ENCODE measurements at regions not wholly inside any gene's neighbourhood (a gene's known extent, or its start where the extent isn't known, plus 50 kb on each side); places are given as distances from the start of the nearest gene placed in this dataset.

DNA sequence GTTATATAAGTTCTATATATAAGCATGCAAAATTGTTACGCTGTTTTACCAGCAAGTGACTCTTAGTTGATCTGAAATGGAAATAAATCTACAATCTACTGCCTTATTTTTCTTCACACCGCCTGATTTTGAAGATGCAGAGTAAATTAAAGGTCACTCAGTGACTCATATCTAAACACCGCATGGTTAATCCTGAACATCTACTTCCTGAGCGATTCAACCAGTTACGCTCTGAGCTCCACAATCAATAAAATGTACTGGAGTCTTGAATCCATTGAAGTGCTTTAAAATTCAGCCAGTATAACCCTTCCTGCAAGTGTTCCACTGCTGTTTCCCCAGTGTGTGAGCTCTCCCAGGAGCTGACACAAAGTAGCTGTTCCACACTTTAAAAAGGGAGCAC, 192.8 kb downstream of the SLC7A11 start:
- no peaks in the 10 kb centered on the region for H3K27me3 Mint-ChIP-seq (ENCODE audit: low read depth)
- peaks cover 14% of the 10 kb centered on the region for H3K4me1 Mint-ChIP-seq
- no peaks in the 10 kb centered on the region for H3K36me3 Mint-ChIP-seq (ENCODE audit: low read depth)
- H3K9me3 Mint-ChIP-seq: no peaks in the 10 kb centered on the region
- H3K4me3 Mint-ChIP-seq: no peak overlapping the region
- no peak overlapping the region for H3K27ac Mint-ChIP-seq (ENCODE audit: unreplicated experiment)
- no peak for DNase-seq (ENCODE audit: low read depth, low spot score)
- TF ChIP-seq, protein P1, sequence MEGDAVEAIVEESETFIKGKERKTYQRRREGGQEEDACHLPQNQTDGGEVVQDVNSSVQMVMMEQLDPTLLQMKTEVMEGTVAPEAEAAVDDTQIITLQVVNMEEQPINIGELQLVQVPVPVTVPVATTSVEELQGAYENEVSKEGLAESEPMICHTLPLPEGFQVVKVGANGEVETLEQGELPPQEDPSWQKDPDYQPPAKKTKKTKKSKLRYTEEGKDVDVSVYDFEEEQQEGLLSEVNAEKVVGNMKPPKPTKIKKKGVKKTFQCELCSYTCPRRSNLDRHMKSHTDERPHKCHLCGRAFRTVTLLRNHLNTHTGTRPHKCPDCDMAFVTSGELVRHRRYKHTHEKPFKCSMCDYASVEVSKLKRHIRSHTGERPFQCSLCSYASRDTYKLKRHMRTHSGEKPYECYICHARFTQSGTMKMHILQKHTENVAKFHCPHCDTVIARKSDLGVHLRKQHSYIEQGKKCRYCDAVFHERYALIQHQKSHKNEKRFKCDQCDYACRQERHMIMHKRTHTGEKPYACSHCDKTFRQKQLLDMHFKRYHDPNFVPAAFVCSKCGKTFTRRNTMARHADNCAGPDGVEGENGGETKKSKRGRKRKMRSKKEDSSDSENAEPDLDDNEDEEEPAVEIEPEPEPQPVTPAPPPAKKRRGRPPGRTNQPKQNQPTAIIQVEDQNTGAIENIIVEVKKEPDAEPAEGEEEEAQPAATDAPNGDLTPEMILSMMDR (conservative IDR thresholded peaks at IDR 0.05): no peak

DNA sequence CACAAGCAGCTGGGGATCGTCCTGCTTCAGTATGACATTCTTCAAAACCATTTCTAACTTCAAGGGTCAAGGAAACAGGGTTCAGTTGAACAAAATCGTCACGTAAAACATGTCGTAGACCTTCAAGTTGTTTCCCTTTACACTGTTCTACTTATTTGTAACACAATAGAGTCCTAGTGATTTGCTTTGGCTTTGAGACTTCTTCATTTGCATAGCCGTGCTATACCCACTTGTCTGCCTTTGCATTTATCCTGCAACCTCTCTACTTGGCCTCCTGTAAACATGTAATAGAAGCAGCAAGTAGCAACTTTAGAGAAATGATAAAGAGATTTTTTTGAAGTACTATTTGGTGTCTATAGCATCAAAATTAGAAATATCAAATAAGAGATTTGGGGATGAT, 194.9 kb downstream of the SLC7A11 start:
- no peak overlapping the region for H3K27ac Mint-ChIP-seq (ENCODE audit: unreplicated experiment)

DNA sequence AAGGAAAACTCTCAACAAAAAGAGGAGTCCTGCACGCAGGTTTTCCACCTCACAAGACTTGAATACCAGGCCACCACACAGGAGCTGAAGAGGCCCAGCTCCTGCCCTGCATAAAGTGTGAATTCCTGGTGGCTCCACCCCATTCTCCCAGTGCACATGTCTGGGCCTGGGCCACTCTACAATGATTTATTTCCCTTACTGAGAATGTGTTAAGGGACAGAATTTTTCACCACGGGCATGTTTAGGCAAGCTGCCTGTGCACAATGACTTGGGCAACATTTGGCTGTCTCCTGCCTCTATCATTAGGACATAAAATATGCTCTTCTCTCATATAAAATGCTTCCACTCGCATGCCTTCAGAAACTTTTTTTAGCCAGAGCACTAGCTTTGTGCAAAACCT, 197.1 kb downstream of the SLC7A11 start:
- TF ChIP-seq, protein P1 (conservative IDR thresholded peaks at IDR 0.05): no peak
- no peak for DNase-seq (ENCODE audit: low read depth, low spot score)
- no peaks in the 10 kb centered on the region for H3K9me3 Mint-ChIP-seq
- no peaks in the 10 kb centered on the region for H3K27me3 Mint-ChIP-seq (ENCODE audit: low read depth)
- no peak overlapping the region for H3K27ac Mint-ChIP-seq (ENCODE audit: unreplicated experiment)
- H3K4me1 Mint-ChIP-seq: peaks cover 12% of the 10 kb centered on the region
- H3K4me3 Mint-ChIP-seq: no peak overlapping the region
- no peaks in the 10 kb centered on the region for H3K36me3 Mint-ChIP-seq (ENCODE audit: low read depth)

More for the DNA sequence above, 194.9 kb downstream of the SLC7A11 start:
- Mint-ChIP-seq H3K4me1 (peaks cover 14% of the 10 kb centered on the region), H3K4me3 (no peak overlapping the region), H3K36me3 (ENCODE audit: low read depth) (no peaks in the 10 kb centered on the region), H3K9me3 (no peaks in the 10 kb centered on the region), H3K27me3 (ENCODE audit: low read depth) (no peaks in the 10 kb centered on the region)
- DNase-seq (ENCODE audit: low read depth, low spot score): no peak
- TF ChIP-seq, protein P1 (conservative IDR thresholded peaks at IDR 0.05): no peak

DNA sequence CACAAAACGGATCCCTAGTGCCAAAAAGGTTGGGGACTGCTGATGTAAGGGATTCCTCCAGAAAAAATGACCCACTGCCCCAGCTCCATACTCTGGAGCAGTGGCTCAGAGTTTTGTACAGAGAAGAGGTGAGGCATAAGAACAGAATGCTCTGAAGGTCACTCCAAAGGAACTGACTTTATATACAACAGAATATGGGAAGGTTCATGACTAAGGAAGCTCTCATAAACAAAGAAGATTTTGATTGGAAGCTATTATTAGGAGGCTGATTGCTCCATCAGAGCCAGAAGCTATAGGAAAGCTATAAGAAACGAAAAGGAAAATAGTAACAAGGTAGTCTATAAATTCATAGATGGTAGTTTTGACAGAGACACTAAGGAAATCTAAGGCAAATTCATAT, 203.1 kb downstream of the SLC7A11 start:
- no peak overlapping the region for H3K4me3 Mint-ChIP-seq
- no peaks in the 10 kb centered on the region for H3K36me3 Mint-ChIP-seq (ENCODE audit: low read depth)
- no peaks in the 10 kb centered on the region for H3K4me1 Mint-ChIP-seq
- no peaks in the 10 kb centered on the region for H3K9me3 Mint-ChIP-seq
- TF ChIP-seq, protein P1 (conservative IDR thresholded peaks at IDR 0.05): no peak
- DNase-seq (ENCODE audit: low read depth, low spot score): no peak
- H3K27ac Mint-ChIP-seq (ENCODE audit: unreplicated experiment): peak overlapping the region; percentile 48
- no peaks in the 10 kb centered on the region for H3K27me3 Mint-ChIP-seq (ENCODE audit: low read depth)

DNA sequence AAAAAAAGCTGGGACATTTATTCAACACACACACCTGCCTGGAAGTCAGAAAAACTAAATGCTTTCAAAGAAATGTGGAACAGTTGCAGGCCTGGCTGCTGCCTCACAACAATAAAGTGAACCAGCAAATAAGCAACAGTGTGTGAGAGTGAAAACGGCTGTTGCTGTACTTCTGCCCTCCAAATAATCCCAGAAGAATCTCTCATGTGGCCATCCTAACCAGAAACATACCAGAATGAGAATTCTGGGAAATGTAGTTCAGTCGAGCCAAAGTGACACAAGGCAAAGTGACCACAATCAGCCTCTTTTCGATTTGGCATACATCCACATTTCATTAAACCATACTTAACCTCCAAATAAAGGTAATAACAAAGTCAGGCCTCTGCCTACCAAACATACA, 204.5 kb downstream of the SLC7A11 start:
- TF ChIP-seq, protein P1 (conservative IDR thresholded peaks at IDR 0.05): no peak
- no peak for DNase-seq (ENCODE audit: low read depth, low spot score)
- no peaks in the 10 kb centered on the region for H3K9me3 Mint-ChIP-seq
- H3K27ac Mint-ChIP-seq (ENCODE audit: unreplicated experiment): no peak overlapping the region
- no peaks in the 10 kb centered on the region for H3K36me3 Mint-ChIP-seq (ENCODE audit: low read depth)
- no peaks in the 10 kb centered on the region for H3K4me1 Mint-ChIP-seq
- H3K27me3 Mint-ChIP-seq (ENCODE audit: low read depth): no peaks in the 10 kb centered on the region
- H3K4me3 Mint-ChIP-seq: no peak overlapping the region

DNA sequence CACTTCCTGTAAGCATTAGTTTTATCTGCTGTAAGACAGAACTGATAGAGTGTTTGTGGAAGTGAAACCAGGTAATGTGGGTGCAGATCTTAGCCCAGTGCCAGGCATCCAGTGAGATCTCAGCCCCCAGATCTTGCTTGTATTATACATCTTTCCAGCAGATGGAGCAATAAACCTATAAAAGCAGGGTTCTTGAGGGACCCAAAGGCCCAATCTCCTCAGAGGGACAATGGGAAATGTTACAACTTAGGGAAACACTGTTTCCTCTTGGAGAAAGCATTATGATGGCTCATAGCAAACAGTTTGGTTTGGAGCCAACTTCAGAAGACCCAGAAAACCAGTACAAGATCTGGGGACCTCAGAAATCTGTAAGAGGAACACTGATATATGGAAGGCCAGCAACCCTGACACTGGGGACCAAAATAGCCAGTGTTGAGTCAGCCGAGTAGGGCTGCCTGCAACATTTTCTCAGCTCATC, 206.3 kb downstream of the SLC7A11 start:
- no peaks in the 10 kb centered on the region for H3K4me1 Mint-ChIP-seq
- H3K27ac Mint-ChIP-seq (ENCODE audit: unreplicated experiment): no peak overlapping the region
- H3K27me3 Mint-ChIP-seq (ENCODE audit: low read depth): no peaks in the 10 kb centered on the region
- no peaks in the 10 kb centered on the region for H3K36me3 Mint-ChIP-seq (ENCODE audit: low read depth)
- no peak overlapping the region for H3K4me3 Mint-ChIP-seq
- TF ChIP-seq, protein P1 (conservative IDR thresholded peaks at IDR 0.05): peak; percentile 71
- H3K9me3 Mint-ChIP-seq: no peaks in the 10 kb centered on the region
- no peak for DNase-seq (ENCODE audit: low read depth, low spot score)

Data from neural crest cell (in vitro differentiated cells).